ENCODE measurements at regions not wholly inside any gene's neighbourhood (a gene's known extent, or its start where the extent isn't known, plus 50 kb on each side); places are given as distances from the start of the nearest gene placed in this dataset.
"Not testable (repeated sequence)": the region's sequence is repeated elsewhere in the genome, so short reads cannot be mapped to it uniquely, and the experiment has no call there.

GRCh38 chr6:4474810-4475209 is 301.4 kb upstream of the CDYL start:
- no CpG with 5 or more reads among the region's 4 CpGs for WGBS, 2 donors (ENCODE audit: extremely low coverage in 2 of 2, insufficient read length in 2 of 2, insufficient replicate concordance in 1 of 2)
- no peak for DNase-seq (ENCODE audit: low spot score)
- H4K91ac ChIP-seq (ENCODE audit: low read depth, low read length, poor library complexity): no peak overlapping the region

DNA sequence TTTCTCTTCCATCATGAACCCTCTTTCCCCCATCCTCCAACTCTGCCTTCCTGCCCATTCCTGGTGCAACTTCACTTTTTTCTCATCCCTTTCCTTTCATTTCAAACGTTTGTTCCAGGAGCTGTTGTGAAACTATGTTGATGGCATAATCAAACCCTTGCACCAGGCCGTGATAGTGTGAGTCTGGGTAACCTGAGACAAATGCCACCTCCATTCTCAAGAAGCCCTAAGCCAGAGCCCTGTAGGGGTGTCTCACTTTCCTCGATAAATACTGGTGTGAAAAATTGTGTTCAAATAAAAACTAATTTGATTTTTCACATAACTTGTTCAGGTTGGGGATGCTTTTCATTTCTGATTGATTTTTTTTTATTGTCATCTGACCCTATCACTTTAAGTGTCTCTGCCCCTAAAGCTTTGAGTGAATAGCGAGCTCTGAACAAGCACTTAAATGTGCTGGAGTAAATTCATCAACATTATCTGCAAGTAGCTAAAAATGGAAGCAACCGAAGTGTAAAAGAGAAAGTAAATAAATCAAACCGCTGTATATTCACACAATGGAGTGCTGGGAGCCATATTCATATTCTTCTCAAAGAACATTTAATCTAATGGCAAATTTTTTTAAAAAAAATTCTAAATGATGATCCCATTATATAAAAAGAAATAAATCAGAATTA is 303.1 kb upstream of the CDYL start:
- Histone ChIP-seq H4K8ac (ENCODE audit: low read depth, low read length) (no peak overlapping the region), H2BK120ac (ENCODE audit: low read depth, low read length) (no peak overlapping the region), H2AK5ac (ENCODE audit: low read depth, low read length) (no peak overlapping the region), H3K27me3 (ENCODE audit: control insufficient read depth in 3 of 3, insufficient read depth in 3 of 3, low read depth in 1 of 3, low read length in 3 of 3) (no peaks in the 10 kb centered on the region), H3K9me3 (replicated peaks in 1 of 2; ENCODE audit: control insufficient read depth in 2 of 2, insufficient read depth in 1 of 2, low read depth in 1 of 2, low read length in 2 of 2) (peaks cover 0 to 5% of the 10 kb centered on the region in 2 donors), H3K9ac (ENCODE audit: low read depth, low read length, poor library complexity) (no peak overlapping the region), H3K4me1 (ENCODE audit: control insufficient read depth in 2 of 2, insufficient read depth in 1 of 2, low read depth in 1 of 2, low read length in 2 of 2) (no peaks in the 10 kb centered on the region), H4K91ac (ENCODE audit: low read depth, low read length, poor library complexity) (no peak overlapping the region), H3K14ac (ENCODE audit: low read length) (no peak overlapping the region), H3K4ac (ENCODE audit: low read length) (no peak overlapping the region), H2AFZ (ENCODE audit: low read length) (no peak overlapping the region), H2BK15ac (ENCODE audit: low read length) (no peak overlapping the region), H3K18ac (ENCODE audit: low read length) (no peak overlapping the region), H2BK12ac (ENCODE audit: low read length) (no peak overlapping the region), H3K27ac (replicated peaks; ENCODE audit: low read length) (no peak overlapping the region), H3K4me2 (ENCODE audit: insufficient read depth, low read length, poor library complexity, severe bottlenecking) (no peak overlapping the region), H3K23ac (ENCODE audit: low read depth, low read length, poor library complexity) (no peak overlapping the region), H3K36me3 (replicated peaks in 1 of 2; ENCODE audit: control insufficient read depth in 2 of 2, insufficient read depth in 2 of 2, low read length in 2 of 2) (no peaks in the 10 kb centered on the region), H3K79me1 (ENCODE audit: low read depth, low read length) (no peaks in the 10 kb centered on the region), H2BK5ac (ENCODE audit: low read length) (no peak overlapping the region), H3K4me3 (ENCODE audit: low read length in 2 of 2) (no peak overlapping the region)
- WGBS, 2 donors (ENCODE audit: extremely low coverage in 2 of 2, insufficient read length in 2 of 2, insufficient replicate concordance in 1 of 2): no CpG with 5 or more reads among the region's 6 CpGs
- DNase-seq (ENCODE audit: low spot score): no peak

More at GRCh38 chr6:4474810-4475209, 301.4 kb upstream of the CDYL start:
- Histone ChIP-seq H2BK12ac (ENCODE audit: low read length) (no peak overlapping the region), H3K4me2 (ENCODE audit: insufficient read depth, low read length, poor library complexity, severe bottlenecking) (no peak overlapping the region), H3K4me1 (ENCODE audit: control insufficient read depth in 2 of 2, insufficient read depth in 1 of 2, low read depth in 1 of 2, low read length in 2 of 2) (no peaks in the 10 kb centered on the region), H2BK120ac (ENCODE audit: low read depth, low read length) (no peak overlapping the region), H3K18ac (ENCODE audit: low read length) (no peak overlapping the region), H3K4ac (ENCODE audit: low read length) (no peak overlapping the region), H2AFZ (ENCODE audit: low read length) (no peak overlapping the region), H3K23ac (ENCODE audit: low read depth, low read length, poor library complexity) (no peak overlapping the region), H3K9ac (ENCODE audit: low read depth, low read length, poor library complexity) (no peak overlapping the region), H3K36me3 (replicated peaks in 1 of 2; ENCODE audit: control insufficient read depth in 2 of 2, insufficient read depth in 2 of 2, low read length in 2 of 2) (no peaks in the 10 kb centered on the region), H4K8ac (ENCODE audit: low read depth, low read length) (no peak overlapping the region), H3K27ac (replicated peaks; ENCODE audit: low read length) (no peak overlapping the region), H3K79me1 (ENCODE audit: low read depth, low read length) (no peaks in the 10 kb centered on the region), H2BK15ac (ENCODE audit: low read length) (no peak overlapping the region), H2AK5ac (ENCODE audit: low read depth, low read length) (no peak overlapping the region), H3K27me3 (ENCODE audit: control insufficient read depth in 3 of 3, insufficient read depth in 3 of 3, low read depth in 1 of 3, low read length in 3 of 3) (no peaks in the 10 kb centered on the region), H3K14ac (ENCODE audit: low read length) (no peak overlapping the region), H2BK5ac (ENCODE audit: low read length) (no peak overlapping the region), H3K9me3 (replicated peaks in 1 of 2; ENCODE audit: control insufficient read depth in 2 of 2, insufficient read depth in 1 of 2, low read depth in 1 of 2, low read length in 2 of 2) (peaks cover 0 to 5% of the 10 kb centered on the region in 2 donors), H3K4me3 (ENCODE audit: low read length in 2 of 2) (no peak overlapping the region)

DNA sequence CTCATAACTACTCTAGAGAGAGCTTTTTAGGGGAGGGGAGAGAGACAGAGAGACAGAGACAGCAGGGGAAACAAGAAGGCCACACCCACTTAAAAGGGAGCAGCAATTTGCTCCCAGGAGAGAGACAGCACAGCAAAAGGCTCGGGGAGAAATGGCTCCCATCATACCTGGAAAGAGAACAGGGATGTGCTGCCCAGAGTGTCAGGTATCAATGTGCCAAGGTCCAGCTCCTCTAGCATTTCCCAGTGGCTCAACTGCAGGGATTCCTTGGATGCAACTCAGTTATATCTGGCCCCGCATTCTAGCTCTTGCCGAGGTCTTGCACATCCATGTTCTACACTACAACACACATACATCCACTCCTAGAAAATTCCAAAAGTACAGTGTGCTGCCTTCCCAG is 304.0 kb upstream of the CDYL start:
- H3K9me3 ChIP-seq (replicated peaks in 1 of 2; ENCODE audit: control insufficient read depth in 2 of 2, insufficient read depth in 1 of 2, low read depth in 1 of 2, low read length in 2 of 2): peaks cover 0 to 5% of the 10 kb centered on the region in 2 donors
- no peak overlapping the region for H4K91ac ChIP-seq (ENCODE audit: low read depth, low read length, poor library complexity)
- H3K4me2 ChIP-seq (ENCODE audit: insufficient read depth, low read length, poor library complexity, severe bottlenecking): no peak overlapping the region
- H4K8ac ChIP-seq (ENCODE audit: low read depth, low read length): no peak overlapping the region
- no peaks in the 10 kb centered on the region for H3K36me3 ChIP-seq (replicated peaks in 1 of 2; ENCODE audit: control insufficient read depth in 2 of 2, insufficient read depth in 2 of 2, low read length in 2 of 2)
- no peak overlapping the region for H2AK5ac ChIP-seq (ENCODE audit: low read depth, low read length)
- H2BK12ac ChIP-seq (ENCODE audit: low read length): no peak overlapping the region
- H3K23ac ChIP-seq (ENCODE audit: low read depth, low read length, poor library complexity): no peak overlapping the region
- no peak overlapping the region for H3K27ac ChIP-seq (replicated peaks; ENCODE audit: low read length)
- no CpG with 5 or more reads among the region's 3 CpGs for WGBS, 2 donors (ENCODE audit: extremely low coverage in 2 of 2, insufficient read length in 2 of 2, insufficient replicate concordance in 1 of 2)
- H3K4me3 ChIP-seq (ENCODE audit: low read length in 2 of 2): no peak overlapping the region
- H2BK15ac ChIP-seq (ENCODE audit: low read length): no peak overlapping the region
- no peak overlapping the region for H3K4ac ChIP-seq (ENCODE audit: low read length)
- H3K9ac ChIP-seq (ENCODE audit: low read depth, low read length, poor library complexity): no peak overlapping the region
- H2BK120ac ChIP-seq (ENCODE audit: low read depth, low read length): no peak overlapping the region
- H3K14ac ChIP-seq (ENCODE audit: low read length): no peak overlapping the region
- no peaks in the 10 kb centered on the region for H3K4me1 ChIP-seq (ENCODE audit: control insufficient read depth in 2 of 2, insufficient read depth in 1 of 2, low read depth in 1 of 2, low read length in 2 of 2)
- H3K27me3 ChIP-seq (ENCODE audit: control insufficient read depth in 3 of 3, insufficient read depth in 3 of 3, low read depth in 1 of 3, low read length in 3 of 3): no peaks in the 10 kb centered on the region
- DNase-seq (ENCODE audit: low spot score): no peak
- no peak overlapping the region for H3K18ac ChIP-seq (ENCODE audit: low read length)
- H2BK5ac ChIP-seq (ENCODE audit: low read length): no peak overlapping the region
- no peak overlapping the region for H2AFZ ChIP-seq (ENCODE audit: low read length)
- no peaks in the 10 kb centered on the region for H3K79me1 ChIP-seq (ENCODE audit: low read depth, low read length)

GRCh38 chr6:4471515-4471914 is 304.7 kb upstream of the CDYL start:
- H2AFZ ChIP-seq (ENCODE audit: low read length); H3K79me1 ChIP-seq (ENCODE audit: low read depth, low read length); H3K27ac ChIP-seq (replicated peaks; ENCODE audit: low read length); H4K8ac ChIP-seq (ENCODE audit: low read depth, low read length); H4K91ac ChIP-seq (ENCODE audit: low read depth, low read length, poor library complexity); H2BK12ac ChIP-seq (ENCODE audit: low read length); H3K4me2 ChIP-seq (ENCODE audit: insufficient read depth, low read length, poor library complexity, severe bottlenecking); H3K9ac ChIP-seq (ENCODE audit: low read depth, low read length, poor library complexity); H3K27me3 ChIP-seq (ENCODE audit: control insufficient read depth in 3 of 3, insufficient read depth in 3 of 3, low read depth in 1 of 3, low read length in 3 of 3); H2BK15ac ChIP-seq (ENCODE audit: low read length); H2BK120ac ChIP-seq (ENCODE audit: low read depth, low read length); H3K36me3 ChIP-seq (replicated peaks in 1 of 2; ENCODE audit: control insufficient read depth in 2 of 2, insufficient read depth in 2 of 2, low read length in 2 of 2); H3K4me3 ChIP-seq (ENCODE audit: low read length in 2 of 2); H3K4me1 ChIP-seq (ENCODE audit: control insufficient read depth in 2 of 2, insufficient read depth in 1 of 2, low read depth in 1 of 2, low read length in 2 of 2); H2BK5ac ChIP-seq (ENCODE audit: low read length); H3K9me3 ChIP-seq (replicated peaks in 1 of 2; ENCODE audit: control insufficient read depth in 2 of 2, insufficient read depth in 1 of 2, low read depth in 1 of 2, low read length in 2 of 2); H3K18ac ChIP-seq (ENCODE audit: low read length); H3K4ac ChIP-seq (ENCODE audit: low read length); DNase-seq (ENCODE audit: low spot score); H2AK5ac ChIP-seq (ENCODE audit: low read depth, low read length); H3K14ac ChIP-seq (ENCODE audit: low read length); H3K23ac ChIP-seq (ENCODE audit: low read depth, low read length, poor library complexity): not testable (repeated sequence)
- WGBS, 2 donors (ENCODE audit: extremely low coverage in 2 of 2, insufficient read length in 2 of 2, insufficient replicate concordance in 1 of 2): no CpG with 5 or more reads among the region's 4 CpGs

Data from neuronal stem cell (in vitro differentiated cells).